PC-9 (cell line): ENCODE measurements at regions not wholly inside any gene's neighbourhood (a gene's known extent, or its start where the extent isn't known, plus 50 kb on each side); places are given as distances from the start of the nearest gene placed in this dataset.

Experiments
- EZH2 ChIP-seq: fragments of 200-600 bp; sonication (generic); IDR thresholded peaks from 2 replicates; pipeline ENCODE4 v1.8.0; 2017; ENCODE audit warnings: antibody characterized with exemption, low read depth
- TF ChIP-seq, protein P1 (sequence below): fragments of 200-600 bp; sonication (generic); conservative IDR thresholded peaks from 2 replicates; pipeline ENCODE4 v1.6.1; 2017; ENCODE audit warnings: mixed run types, antibody characterized with exemption, mild to moderate bottlenecking, moderate library complexity

DNA sequence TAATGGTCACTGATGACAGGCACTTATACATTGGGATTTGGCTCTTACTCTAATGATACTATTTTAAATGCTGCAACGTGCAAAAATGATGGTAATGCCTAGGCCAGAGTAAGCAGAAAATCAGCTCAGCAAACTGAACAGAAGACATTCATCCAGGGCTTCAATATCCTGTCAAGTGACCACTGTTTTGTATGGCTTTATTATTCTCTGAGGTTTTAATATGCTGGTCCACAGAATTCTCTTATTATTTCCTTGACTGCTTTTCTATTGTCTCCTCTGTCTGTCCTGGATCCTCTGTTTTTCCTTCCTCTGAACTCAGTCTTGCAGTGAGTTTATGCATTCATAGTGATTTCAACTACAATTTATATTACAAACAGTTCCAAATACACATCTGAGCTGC, 90.8 kb upstream of the PMFBP1 start:
- TF ChIP-seq, protein P1, sequence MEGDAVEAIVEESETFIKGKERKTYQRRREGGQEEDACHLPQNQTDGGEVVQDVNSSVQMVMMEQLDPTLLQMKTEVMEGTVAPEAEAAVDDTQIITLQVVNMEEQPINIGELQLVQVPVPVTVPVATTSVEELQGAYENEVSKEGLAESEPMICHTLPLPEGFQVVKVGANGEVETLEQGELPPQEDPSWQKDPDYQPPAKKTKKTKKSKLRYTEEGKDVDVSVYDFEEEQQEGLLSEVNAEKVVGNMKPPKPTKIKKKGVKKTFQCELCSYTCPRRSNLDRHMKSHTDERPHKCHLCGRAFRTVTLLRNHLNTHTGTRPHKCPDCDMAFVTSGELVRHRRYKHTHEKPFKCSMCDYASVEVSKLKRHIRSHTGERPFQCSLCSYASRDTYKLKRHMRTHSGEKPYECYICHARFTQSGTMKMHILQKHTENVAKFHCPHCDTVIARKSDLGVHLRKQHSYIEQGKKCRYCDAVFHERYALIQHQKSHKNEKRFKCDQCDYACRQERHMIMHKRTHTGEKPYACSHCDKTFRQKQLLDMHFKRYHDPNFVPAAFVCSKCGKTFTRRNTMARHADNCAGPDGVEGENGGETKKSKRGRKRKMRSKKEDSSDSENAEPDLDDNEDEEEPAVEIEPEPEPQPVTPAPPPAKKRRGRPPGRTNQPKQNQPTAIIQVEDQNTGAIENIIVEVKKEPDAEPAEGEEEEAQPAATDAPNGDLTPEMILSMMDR, result no peak
- no peak for TF ChIP-seq EZH2
